ENCODE measurements at regions not wholly inside any gene's neighbourhood (a gene's known extent, or its start where the extent isn't known, plus 50 kb on each side); places are given as distances from the start of the nearest gene placed in this dataset.

DNA sequence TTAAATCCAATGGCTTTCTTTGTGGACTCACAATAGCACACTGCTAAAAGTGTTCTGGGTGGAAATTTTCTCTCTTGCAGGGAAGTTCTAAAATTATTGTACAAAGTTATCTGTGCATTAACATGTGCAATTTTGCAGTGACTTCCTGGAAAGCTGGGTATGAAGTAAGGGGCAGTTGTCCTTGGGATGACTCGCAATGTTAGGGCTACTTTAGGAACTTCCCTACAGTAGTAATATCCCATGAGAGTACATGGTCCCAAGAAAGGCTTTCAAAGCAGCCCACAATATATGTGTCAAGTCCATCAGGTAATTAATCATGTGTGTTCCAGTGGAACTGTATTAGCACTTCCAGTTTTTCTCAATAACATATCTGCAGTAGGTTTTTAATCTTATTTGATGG lies 201.0 kb upstream of the UBE2E2 start:
- Histone ChIP-seq H3K4me1 (peaks cover 17% of the 10 kb centered on the region; the same call in 2 of the 3 replicates), H3K9me3 (no peaks in the 10 kb centered on the region), H3K4me2 (no peak overlapping the region), H3K27ac (no peak overlapping the region), H3K4me3 (no peak overlapping the region)
- FAIRE-seq (no peak), DNase-seq (ENCODE audit: low read depth in 1 of 2, low spot score in 1 of 2) (no peak), ATAC-seq (no peak)
- TF ChIP-seq POLR2AphosphoS2 (conservative IDR thresholded peaks at IDR 0.05; ENCODE audit: low read length) (no peak), PHF8 (IDR thresholded peaks at IDR 0.05; ENCODE audit: borderline replicate concordance, low read depth) (no peak), RARB (CRISPR knock-in tag; IDR thresholded peaks at IDR 0.05) (no peak), HDAC2 (IDR thresholded peaks at IDR 0.05) (no peak), BHLHE40 (IDR thresholded peaks at IDR 0.05; ENCODE audit: low read depth, low read length) (no peak), TFCP2L1 (CRISPR knock-in tag; IDR thresholded peaks at IDR 0.05) (no peak), CBX8 (IDR thresholded peaks at IDR 0.05) (no peak), CHD4 (IDR thresholded peaks at IDR 0.05; ENCODE audit: borderline replicate concordance) (no peak), EP300 (IDR thresholded peaks at IDR 0.05) (no peak), TP53 (CRISPR knock-in tag; IDR thresholded peaks at IDR 0.05) (no peak), GATA3 (IDR thresholded peaks at IDR 0.05; ENCODE audit: borderline replicate concordance) (no peak), ZC3H11A (IDR thresholded peaks at IDR 0.05) (no peak), CHD2 (IDR thresholded peaks at IDR 0.05; ENCODE audit: low read length, partially characterized antibody) (no peak)
- TF ChIP-seq, protein P1, sequence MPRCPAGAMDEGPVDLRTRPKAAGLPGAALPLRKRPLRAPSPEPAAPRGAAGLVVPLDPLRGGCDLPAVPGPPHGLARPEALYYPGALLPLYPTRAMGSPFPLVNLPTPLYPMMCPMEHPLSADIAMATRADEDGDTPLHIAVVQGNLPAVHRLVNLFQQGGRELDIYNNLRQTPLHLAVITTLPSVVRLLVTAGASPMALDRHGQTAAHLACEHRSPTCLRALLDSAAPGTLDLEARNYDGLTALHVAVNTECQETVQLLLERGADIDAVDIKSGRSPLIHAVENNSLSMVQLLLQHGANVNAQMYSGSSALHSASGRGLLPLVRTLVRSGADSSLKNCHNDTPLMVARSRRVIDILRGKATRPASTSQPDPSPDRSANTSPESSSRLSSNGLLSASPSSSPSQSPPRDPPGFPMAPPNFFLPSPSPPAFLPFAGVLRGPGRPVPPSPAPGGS (IDR thresholded peaks at IDR 0.05) = no peak
- TF ChIP-seq, protein P2, sequence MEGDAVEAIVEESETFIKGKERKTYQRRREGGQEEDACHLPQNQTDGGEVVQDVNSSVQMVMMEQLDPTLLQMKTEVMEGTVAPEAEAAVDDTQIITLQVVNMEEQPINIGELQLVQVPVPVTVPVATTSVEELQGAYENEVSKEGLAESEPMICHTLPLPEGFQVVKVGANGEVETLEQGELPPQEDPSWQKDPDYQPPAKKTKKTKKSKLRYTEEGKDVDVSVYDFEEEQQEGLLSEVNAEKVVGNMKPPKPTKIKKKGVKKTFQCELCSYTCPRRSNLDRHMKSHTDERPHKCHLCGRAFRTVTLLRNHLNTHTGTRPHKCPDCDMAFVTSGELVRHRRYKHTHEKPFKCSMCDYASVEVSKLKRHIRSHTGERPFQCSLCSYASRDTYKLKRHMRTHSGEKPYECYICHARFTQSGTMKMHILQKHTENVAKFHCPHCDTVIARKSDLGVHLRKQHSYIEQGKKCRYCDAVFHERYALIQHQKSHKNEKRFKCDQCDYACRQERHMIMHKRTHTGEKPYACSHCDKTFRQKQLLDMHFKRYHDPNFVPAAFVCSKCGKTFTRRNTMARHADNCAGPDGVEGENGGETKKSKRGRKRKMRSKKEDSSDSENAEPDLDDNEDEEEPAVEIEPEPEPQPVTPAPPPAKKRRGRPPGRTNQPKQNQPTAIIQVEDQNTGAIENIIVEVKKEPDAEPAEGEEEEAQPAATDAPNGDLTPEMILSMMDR (IDR thresholded peaks at IDR 0.05) = no peak
- ChIA-PET POLR2A (no interaction called here), CTCF (interaction anchor here (1.3 kb wide), 1 partner anchor 42 kb away, joined by 3 read pairs; no protein-coding TSS in a partner anchor)
- WGBS (ENCODE audit: missing lambda C conversion rate) = 77% methylated on average over 1 of the region's 1 CpG

DNA sequence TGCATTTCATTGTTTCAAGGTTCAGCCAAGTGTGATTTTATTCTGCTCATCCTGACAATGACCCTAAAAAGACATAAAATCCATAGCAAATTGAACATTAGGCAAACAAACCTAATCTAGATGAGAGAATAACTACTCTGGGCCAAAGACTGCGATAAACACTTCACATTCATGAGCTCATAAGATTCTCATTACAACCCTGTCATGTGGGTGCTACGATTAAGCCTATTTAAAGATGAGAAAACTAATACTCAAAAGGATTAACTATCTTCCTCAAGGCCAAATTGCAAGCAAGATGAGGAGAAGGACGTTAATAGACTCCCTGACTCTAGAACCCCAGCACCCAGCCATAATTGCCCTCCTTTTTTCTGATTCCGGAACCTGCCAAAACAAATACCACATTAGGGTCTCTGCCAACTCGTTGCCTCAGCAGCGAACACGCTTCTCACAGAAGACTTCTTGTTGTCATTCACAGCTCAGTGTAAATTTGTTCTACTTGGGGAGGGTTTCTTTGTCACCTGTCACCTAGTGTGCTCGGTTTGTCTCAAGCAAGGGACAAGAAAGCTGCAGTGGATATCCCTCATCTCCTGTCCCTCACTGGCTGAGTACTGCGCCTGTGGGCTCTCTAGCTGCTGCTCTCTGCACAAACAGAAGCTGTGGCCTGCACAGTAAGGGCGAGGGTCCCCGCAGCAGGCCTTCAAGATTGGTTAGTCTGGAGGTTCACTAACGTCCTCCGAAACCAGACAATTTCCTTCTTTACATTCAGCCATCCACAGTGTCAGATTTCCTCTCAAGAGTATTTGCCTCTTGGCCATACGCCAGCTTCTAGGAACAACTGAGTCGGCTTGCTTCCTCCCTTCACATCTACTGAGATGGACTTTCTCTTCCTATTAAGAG lies 200.0 kb upstream of the UBE2E2 start:
- 77% methylated on average over 15 of the region's 15 CpGs for WGBS (ENCODE audit: missing lambda C conversion rate)

More for the DNA sequence above, 200.0 kb upstream of the UBE2E2 start:
- POLR2A ChIA-PET = no interaction called here
- DNase-seq (ENCODE audit: low read depth in 1 of 2, low spot score in 1 of 2) = no peak
- Histone ChIP-seq H3K4me1 (peaks cover 20% of the 10 kb centered on the region; the same call in 2 of the 3 replicates), H3K4me3 (no peak overlapping the region), H3K27ac (no peak overlapping the region), H3K9me3 (no peaks in the 10 kb centered on the region), H3K4me2 (no peak overlapping the region)
- TF ChIP-seq NFE2L2 (conservative IDR thresholded peaks at IDR 0.05; ENCODE audit: low read length) (no peak), HDAC2 (IDR thresholded peaks at IDR 0.05) (no peak), EHMT2 (IDR thresholded peaks at IDR 0.05; ENCODE audit: low read depth) (no peak), RAD21 (conservative IDR thresholded peaks at IDR 0.05 in 1 of 2, IDR thresholded peaks at IDR 0.05 in 1 of 2) (no peak), SMC3 (IDR thresholded peaks at IDR 0.05) (no peak), JUN (IDR thresholded peaks at IDR 0.05) (no peak), HOXB5 (CRISPR knock-in tag; IDR thresholded peaks at IDR 0.05) (no peak), EP300 (IDR thresholded peaks at IDR 0.05) (no peak), MAFK (IDR thresholded peaks at IDR 0.05; ENCODE audit: partially characterized antibody) (no peak), ESRRA (IDR thresholded peaks at IDR 0.05; ENCODE audit: borderline replicate concordance, low read length) (no peak), FOXS1 (CRISPR knock-in tag; IDR thresholded peaks at IDR 0.05) (no peak)
- TF ChIP-seq, protein P3, sequence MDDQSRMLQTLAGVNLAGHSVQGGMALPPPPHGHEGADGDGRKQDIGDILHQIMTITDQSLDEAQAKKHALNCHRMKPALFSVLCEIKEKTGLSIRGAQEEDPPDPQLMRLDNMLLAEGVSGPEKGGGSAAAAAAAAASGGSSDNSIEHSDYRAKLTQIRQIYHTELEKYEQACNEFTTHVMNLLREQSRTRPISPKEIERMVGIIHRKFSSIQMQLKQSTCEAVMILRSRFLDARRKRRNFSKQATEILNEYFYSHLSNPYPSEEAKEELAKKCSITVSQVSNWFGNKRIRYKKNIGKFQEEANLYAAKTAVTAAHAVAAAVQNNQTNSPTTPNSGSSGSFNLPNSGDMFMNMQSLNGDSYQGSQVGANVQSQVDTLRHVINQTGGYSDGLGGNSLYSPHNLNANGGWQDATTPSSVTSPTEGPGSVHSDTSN (IDR thresholded peaks at IDR 0.05) = no peak
- TF ChIP-seq, protein P4, sequence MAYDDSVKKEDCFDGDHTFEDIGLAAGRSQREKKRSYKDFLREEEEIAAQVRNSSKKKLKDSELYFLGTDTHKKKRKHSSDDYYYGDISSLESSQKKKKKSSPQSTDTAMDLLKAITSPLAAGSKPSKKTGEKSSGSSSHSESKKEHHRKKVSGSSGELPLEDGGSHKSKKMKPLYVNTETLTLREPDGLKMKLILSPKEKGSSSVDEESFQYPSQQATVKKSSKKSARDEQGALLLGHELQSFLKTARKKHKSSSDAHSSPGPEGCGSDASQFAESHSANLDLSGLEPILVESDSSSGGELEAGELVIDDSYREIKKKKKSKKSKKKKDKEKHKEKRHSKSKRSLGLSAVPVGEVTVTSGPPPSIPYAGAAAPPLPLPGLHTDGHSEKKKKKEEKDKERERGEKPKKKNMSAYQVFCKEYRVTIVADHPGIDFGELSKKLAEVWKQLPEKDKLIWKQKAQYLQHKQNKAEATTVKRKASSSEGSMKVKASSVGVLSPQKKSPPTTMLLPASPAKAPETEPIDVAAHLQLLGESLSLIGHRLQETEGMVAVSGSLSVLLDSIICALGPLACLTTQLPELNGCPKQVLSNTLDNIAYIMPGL (CRISPR knock-in tag; IDR thresholded peaks at IDR 0.05; ENCODE audit: borderline replicate concordance) = no peak
- TF ChIP-seq, protein P5, sequence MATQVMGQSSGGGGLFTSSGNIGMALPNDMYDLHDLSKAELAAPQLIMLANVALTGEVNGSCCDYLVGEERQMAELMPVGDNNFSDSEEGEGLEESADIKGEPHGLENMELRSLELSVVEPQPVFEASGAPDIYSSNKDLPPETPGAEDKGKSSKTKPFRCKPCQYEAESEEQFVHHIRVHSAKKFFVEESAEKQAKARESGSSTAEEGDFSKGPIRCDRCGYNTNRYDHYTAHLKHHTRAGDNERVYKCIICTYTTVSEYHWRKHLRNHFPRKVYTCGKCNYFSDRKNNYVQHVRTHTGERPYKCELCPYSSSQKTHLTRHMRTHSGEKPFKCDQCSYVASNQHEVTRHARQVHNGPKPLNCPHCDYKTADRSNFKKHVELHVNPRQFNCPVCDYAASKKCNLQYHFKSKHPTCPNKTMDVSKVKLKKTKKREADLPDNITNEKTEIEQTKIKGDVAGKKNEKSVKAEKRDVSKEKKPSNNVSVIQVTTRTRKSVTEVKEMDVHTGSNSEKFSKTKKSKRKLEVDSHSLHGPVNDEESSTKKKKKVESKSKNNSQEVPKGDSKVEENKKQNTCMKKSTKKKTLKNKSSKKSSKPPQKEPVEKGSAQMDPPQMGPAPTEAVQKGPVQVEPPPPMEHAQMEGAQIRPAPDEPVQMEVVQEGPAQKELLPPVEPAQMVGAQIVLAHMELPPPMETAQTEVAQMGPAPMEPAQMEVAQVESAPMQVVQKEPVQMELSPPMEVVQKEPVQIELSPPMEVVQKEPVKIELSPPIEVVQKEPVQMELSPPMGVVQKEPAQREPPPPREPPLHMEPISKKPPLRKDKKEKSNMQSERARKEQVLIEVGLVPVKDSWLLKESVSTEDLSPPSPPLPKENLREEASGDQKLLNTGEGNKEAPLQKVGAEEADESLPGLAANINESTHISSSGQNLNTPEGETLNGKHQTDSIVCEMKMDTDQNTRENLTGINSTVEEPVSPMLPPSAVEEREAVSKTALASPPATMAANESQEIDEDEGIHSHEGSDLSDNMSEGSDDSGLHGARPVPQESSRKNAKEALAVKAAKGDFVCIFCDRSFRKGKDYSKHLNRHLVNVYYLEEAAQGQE (IDR thresholded peaks at IDR 0.05) = no peak
- CTCF ChIA-PET = interaction anchor here (1.3 kb wide), 1 partner anchor 43 kb away, joined by 3 read pairs; no protein-coding TSS in a partner anchor
- no peak for FAIRE-seq
- ATAC-seq = no peak
